Hepatocyte (in vitro differentiated cells): ENCODE measurements at regions not wholly inside any gene's neighbourhood (a gene's known extent, or its start where the extent isn't known, plus 50 kb on each side); places are given as distances from the start of the nearest gene placed in this dataset.

Experiments used
- DNase-seq: peaks from one replicate; pipeline ENCODE4 v3.0.0-alpha.2; 2016; ENCODE audit warnings: low spot score
- H2AFZ ChIP-seq: fragments of 200-600 bp; sonication (generic); 2 replicates; pipeline ENCODE4 v1.6.0; 2016; ENCODE audit warnings: antibody characterized with exemption, mild to moderate bottlenecking
- H3K27ac ChIP-seq: fragments of 200-600 bp; sonication (generic); 2 replicates; pipeline ENCODE4 v1.5.1; 2016; ENCODE audit warnings: mild to moderate bottlenecking
- H3K27me3 ChIP-seq: fragments of 200-600 bp; sonication (generic); 2 replicates; pipeline ENCODE4 v1.6.1; 2016
- H3K36me3 ChIP-seq: fragments of 200-600 bp; sonication (generic); replicated peaks from 2 replicates; pipeline ENCODE4 v1.5.1; 2016; ENCODE audit warnings: low read depth; ENCODE audit not compliant: insufficient read depth
- H3K4me1 ChIP-seq: fragments of 200-600 bp; sonication (generic); 2 replicates; pipeline ENCODE4 v1.5.1; 2016; ENCODE audit warnings: mild to moderate bottlenecking, moderate library complexity; ENCODE audit not compliant: insufficient read depth
- H3K4me2 ChIP-seq: fragments of 200-600 bp; sonication (generic); 2 replicates; pipeline ENCODE4 v1.6.0; 2016
- H3K4me3 ChIP-seq: fragments of 200-600 bp; sonication (generic); 2 replicates; pipeline ENCODE4 v1.5.1; 2016; ENCODE audit warnings: mild to moderate bottlenecking
- H3K79me2 ChIP-seq: fragments of 200-600 bp; sonication (generic); 2 replicates; pipeline ENCODE4 v1.6.0; 2017; ENCODE audit warnings: mild to moderate bottlenecking
- H3K9me2 ChIP-seq: fragments of 200-600 bp; sonication (generic); replicated peaks from 2 replicates; pipeline ENCODE4 v1.6.0; 2017; ENCODE audit warnings: mild to moderate bottlenecking; ENCODE audit not compliant: insufficient read depth
- H3K9me3 ChIP-seq: fragments of 200-600 bp; sonication (generic); 2 replicates; pipeline ENCODE4 v1.5.1; 2016; ENCODE audit warnings: low read depth, mild to moderate bottlenecking
- H4K20me1 ChIP-seq: fragments of 200-600 bp; sonication (generic); 2 replicates; pipeline ENCODE4 v1.6.0; 2016; ENCODE audit warnings: mild to moderate bottlenecking; ENCODE audit not compliant: insufficient read depth, poor library complexity, severe bottlenecking
- CTCF ChIP-seq: fragments of 200-600 bp; sonication (generic); IDR thresholded peaks from 2 replicates; pipeline ENCODE4 v1.5.1; 2016; ENCODE audit warnings: antibody characterized with exemption, mild to moderate bottlenecking; ENCODE audit not compliant: poor library complexity
- EZH2 ChIP-seq: fragments of 200-600 bp; sonication (generic); IDR thresholded peaks from 2 replicates; pipeline ENCODE4 v1.6.1; 2016; ENCODE audit warnings: antibody characterized with exemption, mild to moderate bottlenecking, borderline replicate concordance
- EZH2phosphoT487 ChIP-seq: fragments of 200-600 bp; sonication (generic); IDR thresholded peaks from one replicate; pipeline ENCODE4 v1.6.1; 2018; ENCODE audit warnings: antibody characterized with exemption, mild to moderate bottlenecking, low read depth, moderate library complexity; ENCODE audit not compliant: unreplicated experiment, severe bottlenecking
- WGBS: methylation state at CpG from one replicate; pipeline ENCODE4 v1.1.6; 2016; ENCODE audit warnings: low lambda C conversion rate; ENCODE audit errors: missing lambda C conversion rate; 5-methylcytosine and 5-hydroxymethylcytosine counted together

GRCh38 chr4:55005910-55006309, 119.5 kb downstream of the KDR start:
- H3K4me3 ChIP-seq: no peak overlapping the region
- no peak overlapping the region for H2AFZ ChIP-seq
- no peak for DNase-seq
- WGBS: 81% methylated on average over 2 of the region's 2 CpGs
- TF ChIP-seq EZH2phosphoT487: no peak
- no peak for TF ChIP-seq EZH2
- no peak for TF ChIP-seq CTCF
- H3K4me1 ChIP-seq: no peaks in the 10 kb centered on the region
- H3K36me3 ChIP-seq: no peaks in the 10 kb centered on the region
- no peaks in the 10 kb centered on the region for H3K9me3 ChIP-seq
- no peak overlapping the region for H3K27ac ChIP-seq
- no peaks in the 10 kb centered on the region for H4K20me1 ChIP-seq
- no peak overlapping the region for H3K4me2 ChIP-seq
- no peaks in the 10 kb centered on the region for H3K9me2 ChIP-seq
- H3K27me3 ChIP-seq: no peaks in the 10 kb centered on the region
- H3K79me2 ChIP-seq: no peaks in the 10 kb centered on the region

DNA sequence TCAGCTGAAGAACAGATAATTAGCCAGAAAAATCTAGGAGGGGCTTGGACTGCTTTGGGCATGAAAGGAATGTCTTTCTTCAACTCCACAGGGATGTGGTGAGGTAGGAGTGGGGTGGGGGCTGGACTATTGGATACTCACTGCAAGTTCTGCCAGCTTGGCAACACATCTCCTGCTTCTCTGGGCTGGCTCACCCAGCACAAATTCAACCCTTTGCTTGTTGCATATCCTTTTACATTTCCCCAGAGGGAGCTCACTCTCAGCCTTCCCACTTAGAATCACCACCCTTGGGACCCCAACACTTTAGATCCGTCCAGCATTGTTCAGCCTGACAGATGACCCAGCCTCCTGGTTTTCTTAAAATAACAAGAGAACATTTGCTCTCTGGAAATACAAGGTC, 120.6 kb downstream of the KDR start:
- H3K36me3 ChIP-seq: no peaks in the 10 kb centered on the region
- no peaks in the 10 kb centered on the region for H3K4me1 ChIP-seq
- H3K4me3 ChIP-seq: no peak overlapping the region
- H3K79me2 ChIP-seq: no peaks in the 10 kb centered on the region
- 67% methylated on average over 1 of the region's 1 CpG for WGBS
- TF ChIP-seq CTCF (no peak), EZH2phosphoT487 (no peak), EZH2 (no peak)
- no peaks in the 10 kb centered on the region for H3K9me2 ChIP-seq
- no peaks in the 10 kb centered on the region for H3K9me3 ChIP-seq
- no peak for DNase-seq
- no peak overlapping the region for H3K4me2 ChIP-seq
- no peaks in the 10 kb centered on the region for H3K27me3 ChIP-seq
- no peak overlapping the region for H2AFZ ChIP-seq
- no peak overlapping the region for H3K27ac ChIP-seq
- H4K20me1 ChIP-seq: no peaks in the 10 kb centered on the region

GRCh38 chr4:55002431-55002830, 123.0 kb downstream of the KDR start:
- TF ChIP-seq EZH2phosphoT487 (no peak), EZH2 (no peak), CTCF (no peak)
- Histone ChIP-seq H2AFZ (no peak overlapping the region), H3K79me2 (no peaks in the 10 kb centered on the region), H3K36me3 (no peaks in the 10 kb centered on the region), H3K4me1 (no peaks in the 10 kb centered on the region), H3K4me2 (no peak overlapping the region), H3K27me3 (no peaks in the 10 kb centered on the region), H3K27ac (no peak overlapping the region), H3K9me2 (no peaks in the 10 kb centered on the region), H3K4me3 (no peak overlapping the region), H3K9me3 (no peaks in the 10 kb centered on the region), H4K20me1 (no peaks in the 10 kb centered on the region)
- WGBS: 83% methylated on average over 1 of the region's 1 CpG
- no peak for DNase-seq

GRCh38 chr4:55001538-55001937, 123.9 kb downstream of the KDR start:
- H3K4me3 ChIP-seq: no peak overlapping the region
- H3K4me2 ChIP-seq: no peak overlapping the region
- no peaks in the 10 kb centered on the region for H3K79me2 ChIP-seq
- no peak overlapping the region for H3K27ac ChIP-seq
- no peaks in the 10 kb centered on the region for H3K9me2 ChIP-seq
- H4K20me1 ChIP-seq: no peaks in the 10 kb centered on the region
- DNase-seq: no peak
- WGBS: 78% methylated on average over 1 of the region's 1 CpG
- H3K9me3 ChIP-seq: no peaks in the 10 kb centered on the region
- no peaks in the 10 kb centered on the region for H3K27me3 ChIP-seq
- no peak overlapping the region for H2AFZ ChIP-seq
- TF ChIP-seq EZH2phosphoT487: no peak
- no peak for TF ChIP-seq CTCF
- TF ChIP-seq EZH2: no peak
- no peaks in the 10 kb centered on the region for H3K4me1 ChIP-seq
- no peaks in the 10 kb centered on the region for H3K36me3 ChIP-seq
